HEK293 (cell line): ENCODE measurements at regions not wholly inside any gene's neighbourhood (a gene's known extent, or its start where the extent isn't known, plus 50 kb on each side); places are given as distances from the start of the nearest gene placed in this dataset.

Experiments used
- CTCF ChIA-PET: fragments of 350-600 bp; formaldehyde crosslinking; extraction: SDS; loops from one replicate; lab custom pipeline; 2021; ENCODE audit warnings: antibody characterized with exemption; lab: Yijun Ruan, JAX
- POLR2A ChIA-PET: fragments of 300-600 bp; formaldehyde crosslinking; extraction: SDS; loops from one replicate; lab custom pipeline; 2020; ENCODE audit warnings: antibody characterized with exemption, inconsistent platforms; lab: Yijun Ruan, JAX
- H3K27ac ChIP-seq: fragments of 200-500 bp; sonication (Bioruptor generic); 2 replicates; pipeline ENCODE4 v1.5.1; 2014; ENCODE audit warnings: low read depth, low read length, control low read depth, inconsistent platforms; ENCODE audit errors: extremely low read depth
- H3K36me3 ChIP-seq, 2 experiments: fragments of 200-500 bp in 1 of 2; sonication (Bioruptor generic) in 1 of 2; 1 replicate in 1 of 2; 2 replicates in 1 of 2; pipeline ENCODE4 v1.5.1; 2014 to 2017; ENCODE audit warnings: inconsistent platforms in 2 of 2, low read length in 2 of 2; ENCODE audit not compliant: control insufficient read depth in 2 of 2, insufficient read depth in 1 of 2
- H3K4me1 ChIP-seq: fragments of 200-500 bp; sonication (Bioruptor generic); 2 replicates; pipeline ENCODE4 v1.5.1; 2014; ENCODE audit warnings: mild to moderate bottlenecking, low read length, inconsistent platforms; ENCODE audit not compliant: control insufficient read depth, insufficient read depth
- H3K4me3 ChIP-seq: 2 replicates; pipeline ENCODE4 v1.5.1; 2011; ENCODE audit warnings: low read depth, mild to moderate bottlenecking, control low read depth, low read length, moderate library complexity
- H3K9me3 ChIP-seq: fragments of 200-500 bp; sonication (Bioruptor generic); 2 replicates; pipeline ENCODE4 v1.5.1; 2014; ENCODE audit warnings: low read depth, low read length, inconsistent platforms; ENCODE audit not compliant: control insufficient read depth, insufficient read depth
- FEZF1 ChIP-seq: fragments of 450-650 bp; formaldehyde crosslinking; IDR thresholded peaks from 2 replicates; pipeline ENCODE4 v1.5.1; 2016; ENCODE audit warnings: missing biosample characterization, missing genetic modification characterization
- GLI2 ChIP-seq: fragments of 450-650 bp; formaldehyde crosslinking; IDR thresholded peaks from 2 replicates; pipeline ENCODE4; 2017; ENCODE audit warnings: missing biosample characterization, missing genetic modification characterization, low read depth, borderline replicate concordance
- GLI4 ChIP-seq: fragments of 450-650 bp; formaldehyde crosslinking; IDR thresholded peaks from 2 replicates; pipeline ENCODE4 v1.5.1; 2016; ENCODE audit warnings: missing biosample characterization, missing genetic modification characterization
- KLF10 ChIP-seq: fragments of 450-650 bp; IDR thresholded peaks from 2 replicates; pipeline ENCODE4 v1.5.1; 2018; ENCODE audit warnings: missing biosample characterization, mild to moderate bottlenecking, missing genetic modification characterization
- OSR2 ChIP-seq: fragments of 450-650 bp; formaldehyde crosslinking; IDR thresholded peaks from 2 replicates; pipeline ENCODE4 v1.5.1; 2016; ENCODE audit warnings: missing biosample characterization, missing genetic modification characterization
- TCF7L2 ChIP-seq: IDR thresholded peaks from 2 replicates; pipeline ENCODE4 v1.6.1; 2011; ENCODE audit warnings: low read depth, mild to moderate bottlenecking, inconsistent platforms, low read length, moderate library complexity, borderline replicate concordance
- ZBTB21 ChIP-seq: fragments of 450-650 bp; formaldehyde crosslinking; IDR thresholded peaks from 2 replicates; pipeline ENCODE4 v1.5.1; 2017; ENCODE audit warnings: missing biosample characterization, missing genetic modification characterization
- ZNF10 ChIP-seq: fragments of 450-650 bp; formaldehyde crosslinking; IDR thresholded peaks from 2 replicates; pipeline ENCODE4 v1.5.1; 2017; ENCODE audit warnings: missing biosample characterization, missing genetic modification characterization
- ZNF133 ChIP-seq: fragments of 450-650 bp; formaldehyde crosslinking; IDR thresholded peaks from 2 replicates; pipeline ENCODE4 v1.5.1; 2016; ENCODE audit warnings: missing biosample characterization, missing genetic modification characterization
- ZNF146 ChIP-seq: fragments of 450-650 bp; formaldehyde crosslinking; IDR thresholded peaks from 2 replicates; pipeline ENCODE4 v1.5.1; 2016; ENCODE audit warnings: missing biosample characterization, missing genetic modification characterization
- ZNF239 ChIP-seq: fragments of 450-650 bp; formaldehyde crosslinking; IDR thresholded peaks from 2 replicates; pipeline ENCODE4 v1.5.1; 2016; ENCODE audit warnings: missing biosample characterization, missing genetic modification characterization
- ZNF324 ChIP-seq: fragments of 450-650 bp; formaldehyde crosslinking; IDR thresholded peaks from 2 replicates; pipeline ENCODE4 v1.5.1; 2016; ENCODE audit warnings: missing biosample characterization, missing genetic modification characterization
- ZNF354C ChIP-seq: fragments of 450-650 bp; formaldehyde crosslinking; IDR thresholded peaks from 2 replicates; pipeline ENCODE4 v1.5.1; 2016; ENCODE audit warnings: missing biosample characterization, missing genetic modification characterization, low read depth, borderline replicate concordance
- ZNF37A ChIP-seq: fragments of 450-650 bp; IDR thresholded peaks from 2 replicates; pipeline ENCODE4 v1.5.1; 2018; ENCODE audit warnings: missing biosample characterization, missing genetic modification characterization
- ZNF423 ChIP-seq: fragments of 450-650 bp; formaldehyde crosslinking; IDR thresholded peaks from 2 replicates; pipeline ENCODE4 v1.5.1; 2016; ENCODE audit warnings: missing biosample characterization, missing genetic modification characterization
- ZNF514 ChIP-seq: fragments of 450-650 bp; formaldehyde crosslinking; IDR thresholded peaks from 2 replicates; pipeline ENCODE4 v1.5.1; 2016; ENCODE audit warnings: missing biosample characterization, missing genetic modification characterization
- ZNF571 ChIP-seq: fragments of 450-650 bp; formaldehyde crosslinking; IDR thresholded peaks from 2 replicates; pipeline ENCODE4 v1.5.0; 2017; ENCODE audit warnings: missing biosample characterization, missing genetic modification characterization
- ZNF610 ChIP-seq: fragments of 450-650 bp; formaldehyde crosslinking; IDR thresholded peaks from 2 replicates; pipeline ENCODE4 v1.5.1; 2016; ENCODE audit warnings: missing biosample characterization, missing genetic modification characterization, borderline replicate concordance
- ZNF670 ChIP-seq: fragments of 450-650 bp; formaldehyde crosslinking; IDR thresholded peaks from 2 replicates; pipeline ENCODE4 v1.5.1; 2016; ENCODE audit warnings: missing biosample characterization, missing genetic modification characterization, low read depth
- ZNF776 ChIP-seq: fragments of 450-650 bp; formaldehyde crosslinking; IDR thresholded peaks from 2 replicates; pipeline ENCODE4 v1.5.0; 2017; ENCODE audit warnings: missing biosample characterization, missing genetic modification characterization, borderline replicate concordance
- ZSCAN23 ChIP-seq: fragments of 450-650 bp; formaldehyde crosslinking; IDR thresholded peaks from 2 replicates; pipeline ENCODE4 v1.5.1; 2016; ENCODE audit warnings: missing biosample characterization, missing genetic modification characterization
- ZSCAN30 ChIP-seq: fragments of 450-650 bp; IDR thresholded peaks from 2 replicates; pipeline ENCODE4 v1.5.1; 2018; ENCODE audit warnings: missing biosample characterization, mild to moderate bottlenecking, missing genetic modification characterization, moderate library complexity
- TF ChIP-seq, protein P1 (sequence below): fragments of 450-650 bp; formaldehyde crosslinking; optimal IDR thresholded peaks from 2 replicates; pipeline ENCODE3; 2016; ENCODE audit warnings: missing biosample characterization, mild to moderate bottlenecking, missing genetic modification characterization
- TF ChIP-seq, protein P2 (sequence below): fragments of 450-650 bp; IDR thresholded peaks from 2 replicates; pipeline ENCODE4 v1.5.1; 2018; ENCODE audit warnings: missing biosample characterization, missing genetic modification characterization
- TF ChIP-seq, protein P3 (sequence below): fragments of 450-650 bp; formaldehyde crosslinking; IDR thresholded peaks from 2 replicates; pipeline ENCODE4 v1.5.1; 2017; ENCODE audit warnings: missing biosample characterization, missing genetic modification characterization
- TF ChIP-seq, protein P4 (sequence below): fragments of 450-650 bp; formaldehyde crosslinking; IDR thresholded peaks from 2 replicates; pipeline ENCODE4 v1.5.1; 2016; ENCODE audit warnings: missing biosample characterization, missing genetic modification characterization, borderline replicate concordance

DNA sequence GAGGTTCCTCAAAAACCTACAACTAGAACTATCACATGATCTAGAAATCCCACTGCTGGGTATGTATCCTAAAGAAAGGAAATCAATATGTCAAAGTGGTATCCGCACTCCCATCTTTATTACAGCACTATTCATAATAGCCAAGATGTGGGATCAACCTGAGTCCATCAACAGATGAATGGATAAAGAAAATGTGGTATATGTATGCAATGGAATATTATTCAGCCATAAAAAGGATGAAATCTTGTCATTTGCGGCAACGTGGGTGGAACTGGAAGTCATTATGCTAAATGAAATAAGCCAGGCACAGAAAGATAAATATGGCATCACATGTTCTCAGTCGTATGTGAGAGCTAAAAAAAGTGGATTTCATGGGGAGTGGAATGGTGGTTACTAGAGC lies 77.5 kb upstream of the DIO3 start:
- Histone ChIP-seq H3K4me1 (no peaks in the 10 kb centered on the region), H3K27ac (no peak overlapping the region), H3K36me3 (no peaks in the 10 kb centered on the region), H3K9me3 (no peaks in the 10 kb centered on the region; the same call in 1 of the 2 replicates), H3K4me3 (no peak overlapping the region)
- no peak for TF ChIP-seq GLI2 (tag by site-specific recombination)
- no peak for TF ChIP-seq ZNF610 (tag by site-specific recombination)
- TF ChIP-seq TCF7L2, result no peak
- no peak for TF ChIP-seq KLF10 (tag by site-specific recombination)
- peak; percentile 52; the same call in 1 of the 2 replicates for TF ChIP-seq ZNF146 (tag by site-specific recombination)
- TF ChIP-seq ZSCAN30, result no peak
- ChIA-PET CTCF (interaction anchor here (0.8 kb wide), 1 partner anchor 811 kb away, joined by 5 read pairs; no protein-coding TSS in a partner anchor), POLR2A (no interaction called here)

DNA sequence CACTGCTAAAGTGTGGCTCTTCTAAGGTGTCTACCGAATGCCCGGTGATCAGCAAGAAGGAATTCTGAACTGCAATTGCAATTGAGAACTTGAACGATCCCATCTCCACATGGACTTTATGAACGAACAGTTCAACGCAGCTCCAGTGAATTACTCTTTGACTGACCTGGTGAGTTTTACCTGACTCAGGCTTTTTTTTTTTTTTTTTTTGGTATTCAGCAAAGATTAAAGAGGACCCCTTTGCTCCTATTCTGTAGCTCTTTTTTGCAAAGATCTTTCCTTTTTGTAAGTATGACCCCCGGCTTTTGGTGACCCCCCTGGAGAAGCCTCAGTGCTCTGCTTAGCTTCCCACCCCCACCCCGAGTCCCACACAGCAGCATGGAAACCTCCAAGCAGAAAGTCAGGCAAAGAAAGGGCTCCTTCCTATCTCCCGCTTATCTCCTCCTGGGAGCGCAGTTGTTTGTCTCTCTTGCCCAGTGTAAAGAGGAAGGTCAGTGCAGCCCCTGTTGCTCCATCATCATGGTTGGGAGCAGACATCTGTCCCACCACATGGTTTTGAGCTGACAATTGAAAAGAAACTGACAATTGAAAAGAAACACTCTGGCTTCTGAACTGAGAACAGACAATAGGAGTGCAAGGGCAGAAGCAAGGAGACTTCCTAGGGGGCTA lies 72.1 kb upstream of the DIO3 start:
- no peaks in the 10 kb centered on the region for H3K36me3 ChIP-seq
- H3K4me3 ChIP-seq, result no peak overlapping the region
- H3K9me3 ChIP-seq, result no peaks in the 10 kb centered on the region; the same call in 1 of the 2 replicates
- TF ChIP-seq, protein P1, sequence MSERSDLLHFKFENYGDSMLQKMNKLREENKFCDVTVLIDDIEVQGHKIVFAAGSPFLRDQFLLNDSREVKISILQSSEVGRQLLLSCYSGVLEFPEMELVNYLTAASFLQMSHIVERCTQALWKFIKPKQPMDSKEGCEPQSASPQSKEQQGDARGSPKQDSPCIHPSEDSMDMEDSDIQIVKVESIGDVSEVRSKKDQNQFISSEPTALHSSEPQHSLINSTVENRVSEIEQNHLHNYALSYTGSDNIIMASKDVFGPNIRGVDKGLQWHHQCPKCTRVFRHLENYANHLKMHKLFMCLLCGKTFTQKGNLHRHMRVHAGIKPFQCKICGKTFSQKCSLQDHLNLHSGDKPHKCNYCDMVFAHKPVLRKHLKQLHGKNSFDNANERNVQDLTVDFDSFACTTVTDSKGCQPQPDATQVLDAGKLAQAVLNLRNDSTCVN (tag by site-specific recombination), result no peak
- TF ChIP-seq ZNF423 (tag by site-specific recombination) (no peak), ZNF776 (no peak), ZNF571 (no peak), ZBTB21 (tag by site-specific recombination) (no peak), ZSCAN23 (no peak), ZNF354C (tag by site-specific recombination) (no peak), ZNF514 (tag by site-specific recombination) (no peak), ZNF133 (tag by site-specific recombination) (no peak), GLI4 (tag by site-specific recombination) (no peak), FEZF1 (tag by site-specific recombination) (no peak), ZNF37A (tag by site-specific recombination) (no peak), ZNF670 (no peak), ZNF10 (tag by site-specific recombination) (no peak), OSR2 (tag by site-specific recombination) (no peak), ZNF239 (no peak), ZNF324 (tag by site-specific recombination) (no peak)
- TF ChIP-seq, protein P2, sequence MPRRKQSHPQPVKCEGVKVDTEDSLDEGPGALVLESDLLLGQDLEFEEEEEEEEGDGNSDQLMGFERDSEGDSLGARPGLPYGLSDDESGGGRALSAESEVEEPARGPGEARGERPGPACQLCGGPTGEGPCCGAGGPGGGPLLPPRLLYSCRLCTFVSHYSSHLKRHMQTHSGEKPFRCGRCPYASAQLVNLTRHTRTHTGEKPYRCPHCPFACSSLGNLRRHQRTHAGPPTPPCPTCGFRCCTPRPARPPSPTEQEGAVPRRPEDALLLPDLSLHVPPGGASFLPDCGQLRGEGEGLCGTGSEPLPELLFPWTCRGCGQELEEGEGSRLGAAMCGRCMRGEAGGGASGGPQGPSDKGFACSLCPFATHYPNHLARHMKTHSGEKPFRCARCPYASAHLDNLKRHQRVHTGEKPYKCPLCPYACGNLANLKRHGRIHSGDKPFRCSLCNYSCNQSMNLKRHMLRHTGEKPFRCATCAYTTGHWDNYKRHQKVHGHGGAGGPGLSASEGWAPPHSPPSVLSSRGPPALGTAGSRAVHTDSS (tag by site-specific recombination), result no peak
- TF ChIP-seq, protein P3, sequence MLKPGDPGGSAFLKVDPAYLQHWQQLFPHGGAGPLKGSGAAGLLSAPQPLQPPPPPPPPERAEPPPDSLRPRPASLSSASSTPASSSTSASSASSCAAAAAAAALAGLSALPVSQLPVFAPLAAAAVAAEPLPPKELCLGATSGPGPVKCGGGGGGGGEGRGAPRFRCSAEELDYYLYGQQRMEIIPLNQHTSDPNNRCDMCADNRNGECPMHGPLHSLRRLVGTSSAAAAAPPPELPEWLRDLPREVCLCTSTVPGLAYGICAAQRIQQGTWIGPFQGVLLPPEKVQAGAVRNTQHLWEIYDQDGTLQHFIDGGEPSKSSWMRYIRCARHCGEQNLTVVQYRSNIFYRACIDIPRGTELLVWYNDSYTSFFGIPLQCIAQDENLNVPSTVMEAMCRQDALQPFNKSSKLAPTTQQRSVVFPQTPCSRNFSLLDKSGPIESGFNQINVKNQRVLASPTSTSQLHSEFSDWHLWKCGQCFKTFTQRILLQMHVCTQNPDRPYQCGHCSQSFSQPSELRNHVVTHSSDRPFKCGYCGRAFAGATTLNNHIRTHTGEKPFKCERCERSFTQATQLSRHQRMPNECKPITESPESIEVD (tag by site-specific recombination), result no peak
- TF ChIP-seq, protein P4, sequence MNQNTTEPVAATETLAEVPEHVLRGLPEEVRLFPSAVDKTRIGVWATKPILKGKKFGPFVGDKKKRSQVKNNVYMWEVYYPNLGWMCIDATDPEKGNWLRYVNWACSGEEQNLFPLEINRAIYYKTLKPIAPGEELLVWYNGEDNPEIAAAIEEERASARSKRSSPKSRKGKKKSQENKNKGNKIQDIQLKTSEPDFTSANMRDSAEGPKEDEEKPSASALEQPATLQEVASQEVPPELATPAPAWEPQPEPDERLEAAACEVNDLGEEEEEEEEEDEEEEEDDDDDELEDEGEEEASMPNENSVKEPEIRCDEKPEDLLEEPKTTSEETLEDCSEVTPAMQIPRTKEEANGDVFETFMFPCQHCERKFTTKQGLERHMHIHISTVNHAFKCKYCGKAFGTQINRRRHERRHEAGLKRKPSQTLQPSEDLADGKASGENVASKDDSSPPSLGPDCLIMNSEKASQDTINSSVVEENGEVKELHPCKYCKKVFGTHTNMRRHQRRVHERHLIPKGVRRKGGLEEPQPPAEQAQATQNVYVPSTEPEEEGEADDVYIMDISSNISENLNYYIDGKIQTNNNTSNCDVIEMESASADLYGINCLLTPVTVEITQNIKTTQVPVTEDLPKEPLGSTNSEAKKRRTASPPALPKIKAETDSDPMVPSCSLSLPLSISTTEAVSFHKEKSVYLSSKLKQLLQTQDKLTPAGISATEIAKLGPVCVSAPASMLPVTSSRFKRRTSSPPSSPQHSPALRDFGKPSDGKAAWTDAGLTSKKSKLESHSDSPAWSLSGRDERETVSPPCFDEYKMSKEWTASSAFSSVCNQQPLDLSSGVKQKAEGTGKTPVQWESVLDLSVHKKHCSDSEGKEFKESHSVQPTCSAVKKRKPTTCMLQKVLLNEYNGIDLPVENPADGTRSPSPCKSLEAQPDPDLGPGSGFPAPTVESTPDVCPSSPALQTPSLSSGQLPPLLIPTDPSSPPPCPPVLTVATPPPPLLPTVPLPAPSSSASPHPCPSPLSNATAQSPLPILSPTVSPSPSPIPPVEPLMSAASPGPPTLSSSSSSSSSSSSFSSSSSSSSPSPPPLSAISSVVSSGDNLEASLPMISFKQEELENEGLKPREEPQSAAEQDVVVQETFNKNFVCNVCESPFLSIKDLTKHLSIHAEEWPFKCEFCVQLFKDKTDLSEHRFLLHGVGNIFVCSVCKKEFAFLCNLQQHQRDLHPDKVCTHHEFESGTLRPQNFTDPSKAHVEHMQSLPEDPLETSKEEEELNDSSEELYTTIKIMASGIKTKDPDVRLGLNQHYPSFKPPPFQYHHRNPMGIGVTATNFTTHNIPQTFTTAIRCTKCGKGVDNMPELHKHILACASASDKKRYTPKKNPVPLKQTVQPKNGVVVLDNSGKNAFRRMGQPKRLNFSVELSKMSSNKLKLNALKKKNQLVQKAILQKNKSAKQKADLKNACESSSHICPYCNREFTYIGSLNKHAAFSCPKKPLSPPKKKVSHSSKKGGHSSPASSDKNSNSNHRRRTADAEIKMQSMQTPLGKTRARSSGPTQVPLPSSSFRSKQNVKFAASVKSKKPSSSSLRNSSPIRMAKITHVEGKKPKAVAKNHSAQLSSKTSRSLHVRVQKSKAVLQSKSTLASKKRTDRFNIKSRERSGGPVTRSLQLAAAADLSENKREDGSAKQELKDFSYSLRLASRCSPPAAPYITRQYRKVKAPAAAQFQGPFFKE (tag by site-specific recombination), result no peak
- TF ChIP-seq, all 188 proteins: peak for 0
- ChIA-PET POLR2A (interaction anchor here (1.8 kb wide), 1 partner anchor 12 kb away, joined by 3 read pairs; no protein-coding TSS in a partner anchor), CTCF (no interaction called here)
- Histone ChIP-seq H3K4me1 (no peaks in the 10 kb centered on the region), H3K27ac (no peak overlapping the region)
